GM04503 (cell line): ENCODE measurements at regions not wholly inside any gene's neighbourhood (a gene's known extent, or its start where the extent isn't known, plus 50 kb on each side); places are given as distances from the start of the nearest gene placed in this dataset.
A peak's percentile ranks its signal among the peaks of the same experiment; 100 is the strongest.

ENCODE experiments used
- DNase-seq: peaks from one replicate; pipeline ENCODE4 v3.0.0-alpha.2; 2012; ENCODE audit warnings: low read depth

DNA sequence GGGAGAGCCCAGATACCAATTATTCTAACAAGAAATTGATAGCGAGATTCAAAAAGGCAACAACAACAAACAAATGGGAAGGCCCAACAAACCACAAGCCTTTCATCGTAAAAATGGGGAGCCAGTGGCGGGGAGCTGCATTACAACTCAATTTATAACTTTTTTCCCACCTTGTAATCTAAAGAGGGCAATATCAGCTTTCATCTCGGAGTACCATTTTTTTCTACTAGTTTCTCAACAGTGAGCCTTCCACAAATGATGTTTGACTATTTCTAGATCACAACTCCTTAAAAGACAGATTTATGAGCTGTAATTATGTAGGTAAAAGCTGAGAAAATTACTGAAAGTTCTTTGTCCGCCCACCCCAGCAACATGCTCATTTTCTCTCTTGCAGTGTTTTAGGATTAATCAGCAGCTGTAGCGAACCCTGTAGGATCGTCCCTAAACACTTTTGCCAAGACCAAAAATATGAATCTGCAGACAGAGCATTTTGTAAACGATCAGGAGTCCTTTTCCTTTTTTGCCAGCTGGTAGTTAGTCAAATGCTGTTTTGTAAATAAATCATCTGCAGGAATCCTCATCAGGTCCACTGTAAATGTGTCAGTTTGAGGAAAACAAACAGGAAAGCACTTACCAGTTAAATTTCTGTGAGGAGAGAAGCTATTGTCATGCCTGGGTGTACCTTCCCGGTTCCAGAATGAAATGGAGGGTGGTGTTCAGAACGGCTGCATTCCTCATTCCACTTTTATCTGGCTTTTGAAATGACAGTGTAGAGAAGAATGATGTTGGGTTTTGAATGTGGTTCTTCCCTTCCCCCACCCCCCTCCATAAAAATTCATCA, 53.2 kb downstream of the EEF1B2 start:
- peak; percentile 61 for DNase-seq

DNA sequence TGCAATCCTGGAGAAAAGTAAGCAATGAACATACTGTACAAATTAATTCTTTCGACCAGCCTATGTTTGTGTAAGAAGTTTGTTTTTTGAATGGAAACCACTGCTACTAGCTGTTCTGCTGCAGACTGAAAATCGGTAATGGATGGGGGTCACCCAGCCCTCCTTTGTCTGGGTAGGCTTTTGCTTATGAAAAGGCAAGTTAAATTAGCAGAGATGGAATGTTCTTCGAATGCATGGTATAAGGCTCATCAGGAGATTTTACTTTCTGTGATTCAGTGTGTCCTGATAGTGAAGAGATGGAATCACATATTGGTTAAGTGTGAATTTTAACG, 53.8 kb downstream of the EEF1B2 start:
- no peak for DNase-seq

DNA sequence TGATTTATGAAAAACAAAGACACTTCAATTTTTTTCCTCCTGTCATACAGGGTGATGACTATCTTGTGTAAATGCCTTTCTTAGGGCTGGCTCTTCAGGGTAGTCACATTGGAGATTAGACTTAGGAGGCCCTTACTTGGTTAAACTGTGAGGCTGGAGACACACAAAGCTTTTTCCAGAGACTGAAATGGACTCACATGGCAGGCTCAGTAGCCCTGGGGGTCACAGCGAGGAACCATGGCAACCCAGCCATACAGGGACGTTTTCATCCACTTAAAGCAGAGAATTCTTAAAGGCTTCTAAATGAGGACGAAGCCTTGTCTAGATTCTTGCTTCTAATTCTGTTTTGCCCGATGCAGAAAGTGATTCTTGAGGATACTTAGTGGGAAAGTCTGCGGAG, 57.3 kb upstream of the ZDBF2 start:
- DNase-seq: no peak

DNA sequence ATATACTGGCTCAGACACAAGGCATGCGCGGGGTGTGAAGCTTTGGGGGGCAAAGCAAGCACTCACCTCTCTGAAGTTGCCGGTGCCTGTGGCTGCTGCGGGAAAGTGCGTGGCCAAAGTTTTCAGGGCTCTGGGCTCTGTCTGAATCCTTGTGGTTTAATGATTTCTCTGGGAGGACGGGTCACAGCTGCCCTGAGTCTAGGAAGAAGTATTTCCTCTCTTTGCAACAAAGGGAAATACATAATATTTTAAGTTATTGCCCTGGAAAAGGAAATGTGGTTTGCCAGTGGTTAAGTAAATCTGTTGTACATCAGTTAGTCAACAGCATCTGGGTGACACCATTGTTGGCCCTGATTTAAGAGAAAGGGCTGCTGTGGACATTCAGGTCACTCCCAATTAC, 56.7 kb upstream of the ZDBF2 start:
- no peak for DNase-seq

DNA sequence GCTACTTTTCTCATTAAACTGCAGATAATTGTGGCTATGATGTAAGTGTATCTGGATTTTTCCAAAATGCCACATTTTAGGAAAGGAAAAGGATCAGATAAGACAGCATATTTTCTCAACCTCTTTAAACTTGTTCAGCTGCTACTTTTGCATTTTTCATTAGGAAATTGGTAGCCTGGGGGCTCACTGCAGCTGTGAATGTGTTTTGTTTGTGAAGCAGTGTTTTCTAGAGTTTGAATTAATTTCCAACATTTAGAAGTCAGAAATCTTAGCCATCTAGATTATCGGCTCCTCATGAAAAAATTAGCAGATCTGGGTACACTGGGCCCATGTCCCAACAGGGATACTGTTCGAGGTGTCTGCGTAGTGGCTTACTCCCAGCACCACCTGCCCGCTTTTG, 56.3 kb upstream of the ZDBF2 start:
- DNase-seq: no peak

DNA sequence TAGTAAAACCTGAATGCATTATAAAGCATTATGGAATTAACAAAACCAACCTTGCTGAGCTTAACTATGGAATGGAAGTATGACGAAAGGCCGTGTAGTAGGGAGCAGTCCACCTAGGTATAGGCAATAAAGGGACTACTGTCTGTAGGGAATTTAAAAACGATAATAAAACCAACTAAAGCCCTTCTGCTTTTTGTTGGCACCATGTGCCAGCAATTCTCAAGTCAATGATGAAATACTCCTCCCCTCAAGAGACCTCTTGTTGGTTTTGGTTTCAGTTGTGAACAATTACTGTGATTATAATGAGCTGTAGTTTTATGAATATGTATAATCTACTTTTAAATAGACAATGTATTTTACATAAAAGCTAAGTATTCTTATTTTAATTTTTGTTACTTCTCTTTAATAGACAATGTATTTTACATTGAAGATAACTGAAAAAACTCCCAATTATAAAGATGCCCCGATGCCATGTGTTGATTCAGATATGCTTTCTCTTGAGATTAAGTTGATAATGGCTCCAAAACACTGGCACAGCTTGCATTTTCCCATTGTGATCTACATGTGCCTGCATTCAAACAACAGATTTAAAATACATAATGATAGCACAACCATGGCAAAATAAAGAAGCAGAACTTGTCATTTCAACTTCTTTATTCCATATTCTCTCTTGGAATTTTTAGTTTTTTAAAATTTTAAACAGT, 55.5 kb upstream of the ZDBF2 start:
- DNase-seq: no peak

DNA sequence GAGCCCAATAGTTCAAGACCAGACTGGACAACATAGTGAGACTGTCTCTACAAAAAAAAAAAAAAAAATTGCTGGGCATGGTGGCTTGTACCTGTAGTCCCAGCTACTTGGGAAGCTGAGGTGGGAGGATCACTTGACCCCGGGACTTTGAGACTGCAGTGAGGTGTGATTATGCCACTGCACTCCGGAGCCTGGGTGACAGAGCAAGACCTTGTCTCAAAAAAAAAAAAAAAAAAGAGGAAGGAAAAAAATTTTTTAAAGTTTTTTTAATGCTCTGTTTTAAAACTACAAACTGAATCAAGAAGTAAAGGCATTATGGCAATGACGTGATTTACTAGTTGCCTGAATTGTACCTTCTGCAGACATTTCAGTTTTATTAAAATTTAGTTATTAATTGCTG, 54.5 kb upstream of the ZDBF2 start:
- DNase-seq: no peak

DNA sequence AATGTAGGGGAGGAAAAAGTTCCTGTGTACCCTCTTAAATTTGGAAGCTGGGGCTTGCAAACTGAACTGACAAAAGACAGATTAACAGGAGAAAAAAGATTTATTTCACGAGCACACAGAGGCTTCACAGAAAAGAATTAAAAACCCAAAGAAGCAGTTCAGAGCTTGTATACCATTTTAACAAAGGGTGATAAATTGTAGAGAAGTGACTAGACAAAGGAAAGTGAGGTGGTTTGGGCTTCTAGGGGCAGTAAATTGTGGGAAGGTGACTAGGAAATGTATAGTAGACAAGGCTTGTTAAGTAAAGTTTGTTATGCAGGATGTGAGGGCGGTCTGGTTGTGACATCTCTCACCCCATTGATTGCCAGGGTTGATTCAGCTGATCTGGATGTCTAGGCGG, 53.5 kb upstream of the ZDBF2 start:
- DNase-seq: no peak
